GM21576 (cell line): ENCODE measurements at regions not wholly inside any gene's neighbourhood (a gene's known extent, or its start where the extent isn't known, plus 50 kb on each side); places are given as distances from the start of the nearest gene placed in this dataset.

ENCODE experiments used
- ATAC-seq: cut with Tn5 transposase; IDR thresholded peaks from one replicate; pipeline ENCODE4 v1.9.1; 2021; ENCODE audit warnings: mild to moderate bottlenecking, moderate library complexity; ENCODE audit not compliant: unreplicated experiment

GRCh38 chr3:72336114-72336651 lies 512.1 kb downstream of the SHQ1 start:
- no peak for ATAC-seq

GRCh38 chr3:72335458-72336095 lies 512.7 kb downstream of the SHQ1 start:
- no peak for ATAC-seq

DNA sequence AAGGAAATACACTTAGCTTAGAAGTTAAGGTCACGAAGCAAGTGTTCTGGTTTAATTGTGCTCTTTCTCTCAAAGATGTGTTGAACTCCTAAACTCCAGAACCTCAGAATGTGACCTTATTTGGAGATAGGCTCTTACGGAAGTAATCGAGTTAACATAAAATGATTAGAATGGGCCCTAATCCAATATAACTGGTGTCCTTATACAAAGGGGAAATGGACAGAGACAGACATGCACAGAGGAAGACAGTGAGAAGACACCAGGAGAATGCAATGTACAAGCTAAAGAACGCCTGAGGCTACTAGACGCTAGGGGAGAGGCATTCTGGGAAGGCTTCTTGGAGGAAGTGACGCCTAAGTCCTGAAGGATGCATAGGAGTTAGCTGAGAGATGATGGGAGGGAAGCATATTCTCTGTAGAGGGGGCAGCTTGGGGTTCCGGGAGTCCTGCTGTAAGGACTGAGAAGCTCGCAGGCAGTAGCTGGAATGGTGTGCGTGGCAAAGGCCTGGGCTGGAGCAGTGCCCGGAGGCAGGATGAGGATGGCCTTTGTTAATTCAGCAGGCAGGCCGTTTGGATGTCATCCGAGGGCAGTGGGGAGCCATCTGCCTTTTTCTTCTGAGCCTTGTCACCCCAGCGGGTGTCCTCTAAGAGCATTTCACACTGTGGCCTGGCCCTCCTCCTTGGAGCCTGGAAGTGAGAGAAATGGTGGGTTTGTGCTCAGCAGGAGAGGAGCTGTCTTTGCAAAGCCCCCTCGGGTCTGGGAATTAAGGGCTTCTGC lies 513.4 kb downstream of the SHQ1 start:
- no peak for ATAC-seq

DNA sequence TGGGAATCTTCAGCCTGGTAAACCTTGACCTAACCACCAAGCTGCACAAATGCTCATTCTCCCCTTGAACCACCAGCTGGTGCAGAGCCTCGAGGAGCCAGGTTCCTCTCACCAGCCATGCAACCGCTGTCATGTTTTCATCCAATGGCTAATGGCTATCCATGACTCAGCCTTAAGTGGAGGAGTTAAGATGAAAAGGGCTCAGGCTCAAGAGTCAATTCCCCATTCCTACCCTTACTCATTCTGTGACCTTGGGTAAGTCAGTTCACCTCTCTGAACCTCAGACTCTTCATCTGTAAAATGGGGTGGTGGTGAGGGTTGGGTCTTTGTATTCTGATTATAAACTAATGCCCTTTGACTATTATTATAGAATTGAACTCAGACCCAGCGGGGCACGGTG lies 515.6 kb downstream of the SHQ1 start:
- no peak for ATAC-seq

DNA sequence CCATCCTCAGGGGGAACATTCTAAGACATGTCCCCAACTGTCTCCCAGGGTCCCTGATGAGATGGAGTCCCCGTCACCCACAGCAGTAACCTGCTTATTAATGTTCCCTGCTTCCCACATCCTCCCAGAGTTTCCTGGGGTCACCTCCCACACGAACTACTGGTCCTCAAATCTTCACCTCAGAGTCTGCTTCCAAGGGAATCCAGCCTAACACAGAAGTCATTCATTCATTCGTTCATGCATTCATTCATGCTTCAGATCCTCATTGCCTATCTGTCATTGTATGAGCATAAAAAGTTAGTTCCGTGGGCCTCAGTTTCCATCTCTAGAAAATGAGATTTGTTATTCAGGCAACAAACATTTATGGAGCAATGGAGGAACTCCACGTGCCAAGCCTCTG lies 516.2 kb downstream of the SHQ1 start:
- no peak for ATAC-seq

DNA sequence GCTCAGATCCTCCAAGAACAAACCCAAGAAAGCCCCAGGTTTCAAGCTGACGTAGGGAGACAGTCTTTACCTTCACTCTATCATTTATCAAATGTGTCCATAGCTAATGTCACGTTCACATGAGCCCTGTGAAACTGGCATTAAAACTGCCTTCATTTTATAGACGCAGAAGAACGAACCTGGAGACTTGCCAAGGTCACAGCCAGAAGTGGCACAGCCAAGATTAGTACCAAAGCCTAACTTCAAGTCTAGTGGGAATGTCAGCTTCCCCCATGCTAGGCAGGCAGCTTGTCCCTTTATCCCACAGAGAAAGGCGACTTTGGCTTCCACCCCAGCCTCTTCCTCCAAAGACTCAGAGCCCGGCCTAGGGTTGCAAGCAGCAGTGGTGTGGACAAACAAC lies 517.2 kb downstream of the SHQ1 start:
- ATAC-seq: no peak

DNA sequence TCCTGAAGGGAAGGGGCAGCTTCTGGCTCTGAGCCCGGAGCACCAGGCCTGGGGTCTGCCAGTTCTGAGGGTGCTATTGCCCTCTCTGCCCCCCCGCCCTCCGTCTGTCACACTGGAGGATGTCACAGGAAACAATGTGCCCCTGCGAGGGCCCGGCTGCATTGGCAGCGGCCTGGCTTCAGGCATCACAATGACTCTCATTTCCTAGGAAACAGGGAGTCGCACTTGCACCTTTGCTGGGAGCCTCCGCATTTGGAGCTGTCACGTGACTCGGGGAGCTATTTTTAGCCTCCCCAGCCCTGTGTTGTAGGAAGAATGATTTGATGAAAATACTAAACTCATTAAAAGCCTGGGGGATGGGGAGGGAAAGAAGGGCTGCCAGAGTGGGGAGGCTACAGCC lies 518.9 kb downstream of the SHQ1 start:
- no peak for ATAC-seq

- ATAC-seq: no peak
Measured at GRCh38 chr3:72328755-72329277, 519.4 kb downstream of the SHQ1 start.

- no peak for ATAC-seq
Measured at GRCh38 chr3:72327008-72327407, 521.2 kb downstream of the SHQ1 start.

DNA sequence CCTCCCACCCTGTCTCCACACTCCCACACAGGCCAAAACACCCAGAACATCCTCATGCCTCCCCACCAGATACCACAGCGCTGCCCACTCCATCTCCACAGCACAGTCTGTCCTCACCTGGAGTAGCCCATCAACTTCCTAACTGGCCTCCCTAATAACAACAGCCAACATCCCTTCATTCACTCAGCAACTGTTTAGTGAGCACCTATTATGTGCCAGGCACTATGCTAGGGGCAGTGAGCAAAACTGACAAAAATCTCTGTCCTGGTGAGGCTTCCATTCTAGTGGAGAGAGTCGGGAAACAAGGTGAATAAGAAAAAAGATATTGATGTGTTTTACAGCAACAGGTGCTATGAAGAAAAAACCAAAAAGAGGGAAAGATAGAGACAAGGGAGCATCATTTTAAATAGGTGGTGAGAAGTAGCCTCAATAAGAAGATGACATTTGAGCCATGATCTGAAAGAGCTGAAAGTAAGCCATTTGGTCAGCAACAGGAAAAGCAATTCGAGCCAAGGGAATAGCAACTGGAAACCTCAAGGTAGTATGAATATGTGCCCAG lies 523.9 kb downstream of the SHQ1 start:
- ATAC-seq: no peak

- ATAC-seq: no peak
Measured at GRCh38 chr3:72323773-72324172, 524.5 kb downstream of the SHQ1 start.

- ATAC-seq: no peak
Measured at GRCh38 chr3:72322264-72322976, 525.8 kb downstream of the SHQ1 start.

- ATAC-seq: no peak
Measured at GRCh38 chr3:72320955-72321303, 527.3 kb downstream of the SHQ1 start.

DNA sequence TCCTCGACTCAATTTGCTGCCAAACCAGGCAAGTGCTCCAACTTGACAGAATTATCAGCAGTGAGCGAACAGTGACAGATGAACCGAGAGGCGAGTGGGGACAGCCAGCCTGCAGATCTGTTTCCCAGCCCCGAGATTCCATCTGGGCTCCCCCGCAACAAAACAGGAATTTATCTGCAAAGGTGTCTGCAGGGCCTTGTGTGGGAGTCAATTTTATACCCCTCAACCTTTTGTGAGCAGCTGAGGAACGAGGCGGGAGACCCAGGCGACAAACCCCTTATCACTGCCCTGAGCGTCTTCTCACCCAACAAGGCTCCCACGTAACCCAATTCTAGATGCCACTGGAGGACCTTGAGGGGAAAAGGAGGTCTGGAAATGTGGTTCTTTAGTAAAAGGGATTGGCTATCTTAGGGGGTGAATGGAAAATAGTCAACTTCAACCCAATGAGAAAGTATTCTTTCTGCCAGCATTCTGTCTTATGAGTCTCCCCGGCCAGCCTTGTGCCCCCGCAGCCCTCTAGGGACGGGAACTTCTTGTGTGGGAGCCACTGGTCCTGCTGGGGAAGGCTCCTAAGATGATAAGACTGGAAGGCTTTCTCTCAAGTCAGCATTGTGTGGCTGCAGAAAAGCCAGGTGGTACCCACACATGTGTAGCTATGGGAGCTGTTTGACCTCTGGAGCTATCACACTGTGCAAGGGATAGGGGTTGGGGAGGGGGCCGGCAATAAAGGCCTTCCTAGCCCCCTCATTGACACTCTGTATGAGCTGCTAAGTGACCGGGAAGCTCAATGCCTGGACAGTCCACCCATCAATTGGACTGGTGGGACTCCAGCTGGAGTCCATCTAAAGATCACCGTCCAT lies 527.9 kb downstream of the SHQ1 start:
- no peak for ATAC-seq

DNA sequence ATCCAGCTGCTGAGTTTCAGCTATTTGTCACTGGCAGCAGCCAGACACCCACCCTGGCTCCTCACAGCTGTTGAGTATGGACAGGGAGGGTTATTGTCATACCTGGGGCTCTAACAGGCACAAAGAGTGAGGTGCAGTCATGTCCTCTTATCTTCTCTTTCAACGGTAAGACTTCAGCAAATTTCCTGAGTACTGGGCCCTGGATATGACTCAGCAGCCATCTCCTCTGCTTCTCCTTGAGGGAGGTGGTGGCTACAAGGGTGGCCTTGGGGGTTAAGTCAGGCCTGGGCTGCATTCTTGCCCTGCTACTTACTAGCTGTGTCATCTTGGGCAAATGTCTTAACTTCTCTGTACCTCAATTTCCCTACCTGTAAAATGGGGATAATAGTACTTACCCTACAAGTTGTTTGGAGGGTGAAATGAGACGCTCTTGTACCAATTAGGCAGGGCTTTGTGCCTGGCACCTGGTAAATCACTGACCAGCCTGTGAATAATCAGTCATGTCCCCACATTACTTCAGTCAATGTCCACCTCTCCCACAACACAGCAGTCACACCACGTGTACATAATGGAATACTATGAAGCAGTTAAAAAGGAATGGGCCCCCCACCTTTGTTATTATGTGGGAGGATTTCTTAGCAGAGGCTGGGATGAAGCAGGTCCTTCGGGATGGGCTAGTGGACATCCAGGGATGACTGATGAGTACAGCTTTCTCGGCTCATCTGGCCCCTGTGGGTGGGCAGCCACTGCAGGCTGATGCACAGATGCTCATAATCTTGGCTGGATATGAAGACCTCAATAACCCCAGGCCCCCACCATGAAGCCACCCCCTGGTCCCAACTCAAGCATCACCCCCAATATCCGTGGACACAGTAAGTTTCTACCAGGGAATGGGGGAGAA lies 528.8 kb downstream of the SHQ1 start:
- ATAC-seq: no peak

- no peak for ATAC-seq
Measured at GRCh38 chr3:72318504-72319193, 529.6 kb downstream of the SHQ1 start.

DNA sequence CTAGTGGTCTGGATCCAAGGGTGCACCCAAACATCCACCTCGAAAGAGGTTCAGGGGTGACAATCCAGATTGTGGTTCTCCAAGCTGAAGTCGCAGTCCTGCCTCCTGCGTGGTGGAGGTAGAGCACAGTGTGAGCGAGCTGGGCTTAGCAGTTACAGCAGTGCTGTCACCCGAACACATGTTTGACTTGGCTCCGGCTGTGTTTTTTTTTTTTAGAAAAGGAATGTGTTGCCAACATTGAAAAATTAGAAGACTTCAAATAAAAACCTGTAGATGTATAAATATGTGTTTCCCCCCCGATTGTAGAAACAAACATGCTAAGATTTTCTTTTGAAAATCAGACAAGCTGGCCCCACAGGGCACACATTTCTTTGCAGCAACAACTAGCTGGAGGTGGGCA lies 530.8 kb downstream of the SHQ1 start:
- ATAC-seq: no peak

- ATAC-seq: no peak
Measured at GRCh38 chr3:72316501-72317279, 531.6 kb downstream of the SHQ1 start.
